Heart left ventricle (tissue), 16 donors: ENCODE measurements at regions not wholly inside any gene's neighbourhood (a gene's known extent, or its start where the extent isn't known, plus 50 kb on each side); places are given as distances from the start of the nearest gene placed in this dataset.

Experiments used
- ATAC-seq, 4 donors: fragments of 200-7000 bp; cut with Tn5 transposase; one replicate each; pipeline ENCODE4 v1.9.1; 2020 to 2022; ENCODE audit warnings: moderate library complexity in 4 of 4, mild to moderate bottlenecking in 3 of 4, moderate number of reproducible peaks in 1 of 4
- DNase-seq, 5 donors: peaks; one replicate each; pipeline ENCODE4 v3.0.0-alpha.2; 2020
- H3K27ac ChIP-seq, 12 donors: fragments of 200-600 bp; sonication (generic) in 4 of 12; one replicate each; pipeline versions ENCODE4 v1.5.0 to v1.8.0; 2016 to 2022; ENCODE audit warnings: mild to moderate bottlenecking in 2 of 12
- H3K27me3 ChIP-seq, 9 donors: fragments of 200-600 bp; sonication (generic) in 2 of 9; one replicate each; pipeline versions ENCODE4 v1.5.1 to v1.8.0; 2016 to 2022; ENCODE audit warnings: mild to moderate bottlenecking in 3 of 9
- H3K36me3 ChIP-seq, 9 donors: fragments of 200-600 bp; sonication (generic) in 2 of 9; one replicate each; pipeline versions ENCODE4 v1.5.0 to v1.8.0; 2018 to 2022; ENCODE audit warnings: mild to moderate bottlenecking in 2 of 9
- H3K4me1 ChIP-seq, 12 donors: fragments of 200-600 bp; sonication (generic) in 4 of 12; one replicate each; pipeline versions ENCODE4 v1.5.0 to v1.8.0; 2016 to 2022; ENCODE audit warnings: mild to moderate bottlenecking in 3 of 12
- H3K4me3 ChIP-seq, 12 donors: fragments of 200-600 bp; sonication (generic) in 4 of 12; one replicate each; pipeline versions ENCODE4 v1.5.0 to v1.8.0; 2017 to 2022; ENCODE audit warnings: mild to moderate bottlenecking in 9 of 12, moderate library complexity in 4 of 12
- H3K9me3 ChIP-seq, 12 donors: fragments of 200-600 bp; sonication (generic) in 4 of 12; one replicate each; pipeline versions ENCODE4 v1.5.0 to v1.8.0; 2016 to 2022; ENCODE audit warnings: mild to moderate bottlenecking in 1 of 12
- CTCF ChIP-seq, 12 donors: fragments of 200-600 bp; sonication (generic) in 4 of 12; IDR thresholded peaks; one replicate each; pipeline versions ENCODE4 v1.5.0 to v1.8.0; 2018 to 2022; ENCODE audit warnings: antibody characterized with exemption in 12 of 12, mild to moderate bottlenecking in 5 of 12
- POLR2A ChIP-seq, 2 donors: fragments of 450-650 bp; IDR thresholded peaks; one replicate each; pipeline ENCODE4 v1.6.1; 2017; ENCODE audit warnings: antibody characterized with exemption in 2 of 2, mild to moderate bottlenecking in 2 of 2, moderate library complexity in 2 of 2
- WGBS, 4 donors: extraction: QIAGEN DNeasy Blood & Tissue Kit in 2 of 4; methylation state at CpG; one replicate each; pipeline versions ENCODE4 v1.1.5 to v1.1.7; 2013 to 2018; 5-methylcytosine and 5-hydroxymethylcytosine counted together
- intact Hi-C, 10 donors: fragments of 100-400 bp; cut with DNase I; formaldehyde crosslinking; loops; one replicate each; pipeline versions ENCODE4 v1.11.1 to v1.14.2; 2022
- donor health status: ischemic (EF 13 %, LVEDD 7.1; RV severe dilation, severe dysfunction).
- donor health status: healthy with polysubstance abuse.
- donor health status: DM: no; HTN: yes; CAD: no.
- donor health status: DM: no; HTN: no; CAD: no.
- donor health status: ischemic (EF 25% LVEDD 6.9; RV normal size, moderate dysfunction).
- donor health status: ischemic (EF 25% LVEDD 5.7; RV mildly dilated, moderate dysfunction).
- donor health status: healthy.
- donor health status: DM: yes; HTN: yes; CAD: no.
- donor health status: ischemic (EF 35%, LVEDD 5.7; RV mildly dilated, moderate dysfunction).
- donor health status: nonischemic (EF 11% LVEDD 7.7; RV severe dilation, severe dysfunction).
- donor health status: DM: yes; HTN: yes; CAD: no.
- donor health status: PGD.
- donor health status: ischemic (EF 29% LVEDD 5.4; RV normal size, mild dysfunction).
- donor health status: nonischemic (EF 23%, LVEDD 6.1; RV moderate dilation, normal function).

GRCh38 chr5:165502893-165503691 lies 1997.7 kb downstream of the MAT2B start:
- Histone ChIP-seq H3K4me3 (peak overlapping the region in 1 of 12 donors; percentile 35), H3K9me3 (peaks cover 0 to 16% (median 2%) of the 10 kb centered on the region in 12 donors), H3K4me1 (no peaks in the 10 kb centered on the region)

GRCh38 chr5:165504674-165505073 lies 1999.3 kb downstream of the MAT2B start:
- intact Hi-C loops = no loop called here
- DNase-seq = no peak
- ATAC-seq = no peak
- H3K4me1 ChIP-seq = no peaks in the 10 kb centered on the region
- WGBS, 4 donors = 42 to 67% (median 54%) methylated on average over 1 of the region's 1 CpG
- H3K9me3 ChIP-seq = peaks cover 0 to 28% (median 2%) of the 10 kb centered on the region in 12 donors
- no peaks in the 10 kb centered on the region for H3K27me3 ChIP-seq
- TF ChIP-seq CTCF (IDR thresholded peaks at IDR 0.05) (no peak), POLR2A (IDR thresholded peaks at IDR 0.05) (no peak)
- no peak overlapping the region for H3K27ac ChIP-seq
- H3K4me3 ChIP-seq = no peak overlapping the region
- H3K36me3 ChIP-seq = no peaks in the 10 kb centered on the region

More at GRCh38 chr5:165502893-165503691, 1997.7 kb downstream of the MAT2B start:
- DNase-seq (no peak), ATAC-seq (no peak)
- TF ChIP-seq CTCF (IDR thresholded peaks at IDR 0.05) = no peak
- no peak for TF ChIP-seq POLR2A (IDR thresholded peaks at IDR 0.05)
- Histone ChIP-seq H3K27me3 (no peaks in the 10 kb centered on the region), H3K27ac (no peak overlapping the region), H3K36me3 (no peaks in the 10 kb centered on the region)
- intact Hi-C loops = no loop called here
- 46 to 54% (median 51%) methylated on average over 11 of the region's 11 CpGs for WGBS, 4 donors

- Histone ChIP-seq H3K9me3 (peaks cover 0 to 28% (median 2%) of the 10 kb centered on the region in 12 donors), H3K27ac (no peak overlapping the region), H3K27me3 (no peaks in the 10 kb centered on the region), H3K36me3 (no peaks in the 10 kb centered on the region), H3K4me3 (no peak overlapping the region), H3K4me1 (no peaks in the 10 kb centered on the region)
- ATAC-seq (no peak), DNase-seq (no peak)
- intact Hi-C loops = no loop called here
- TF ChIP-seq POLR2A (IDR thresholded peaks at IDR 0.05) (no peak), CTCF (IDR thresholded peaks at IDR 0.05) (no peak)
- 70 to 91% (median 85%) methylated on average over 1 of the region's 1 CpG for WGBS, 4 donors
Measured at GRCh38 chr5:165508286-165508685, 2002.9 kb downstream of the MAT2B start.

- no peaks in the 10 kb centered on the region for H3K36me3 ChIP-seq
- H3K4me1 ChIP-seq = no peaks in the 10 kb centered on the region
- no peaks in the 10 kb centered on the region for H3K27me3 ChIP-seq
- intact Hi-C loops = no loop called here
- peaks cover 0 to 28% (median 2%) of the 10 kb centered on the region in 12 donors for H3K9me3 ChIP-seq
- TF ChIP-seq CTCF (IDR thresholded peaks at IDR 0.05) = peak in 3 of 12 donors; percentile 41 to 66 (median 57)
- TF ChIP-seq POLR2A (IDR thresholded peaks at IDR 0.05) = no peak
- no peak overlapping the region for H3K27ac ChIP-seq
- ATAC-seq (no peak), DNase-seq (no peak)
- H3K4me3 ChIP-seq = no peak overlapping the region
Measured at GRCh38 chr5:165508861-165509260, 2003.4 kb downstream of the MAT2B start.
